PC-3 (cell line): ENCODE measurements at regions not wholly inside any gene's neighbourhood (a gene's known extent, or its start where the extent isn't known, plus 50 kb on each side); places are given as distances from the start of the nearest gene placed in this dataset.

Source experiments
- ATAC-seq: fragments of 200-7000 bp; cut with Tn5 transposase; 2 replicates; pipeline ENCODE4 v1.9.1; 2020; ENCODE audit warnings: mild to moderate bottlenecking, moderate library complexity
- BruUV-seq: library from RNA; stranded (reverse); fragments of 400-500 nt; replicated peaks from 2 replicates; lab custom pipeline; 2021; lab: Mats Ljungman, UMichigan
- CTCF ChIA-PET: fragments of 300-600 bp; sonication (Branson Sonifier 250); formaldehyde crosslinking; loops from one replicate; lab custom pipeline; 2022; ENCODE audit warnings: antibody characterized with exemption; lab: Charles Lee
- POLR2A ChIA-PET: fragments of 300-600 bp; sonication (Branson Sonifier 250); formaldehyde crosslinking; loops from one replicate; lab custom pipeline; 2022; ENCODE audit warnings: antibody characterized with exemption; ENCODE audit not compliant: unreplicated experiment; lab: Charles Lee
- DNase-seq: peaks from one replicate; pipeline ENCODE4 v3.0.0-alpha.2; 2015
- H2AFZ ChIP-seq: fragments of 300-600 bp; sonication (generic); 2 replicates; pipeline ENCODE4 v1.6.0; 2016; ENCODE audit warnings: antibody characterized with exemption, low read length
- H3F3A ChIP-seq: fragments of 300-600 bp; sonication (generic); one replicate; pipeline ENCODE4 v1.6.0; 2017; ENCODE audit warnings: antibody characterized with exemption, low read length, control low read depth, mild to moderate bottlenecking; ENCODE audit not compliant: unreplicated experiment
- H3K27ac ChIP-seq: fragments of 300-600 bp; sonication (generic); 2 replicates; pipeline ENCODE4 v1.5.1; 2016; ENCODE audit warnings: mild to moderate bottlenecking, low read length
- H3K27me3 ChIP-seq: fragments of 300-600 bp; sonication (generic); 2 replicates; pipeline ENCODE4 v1.6.1; 2016; ENCODE audit warnings: low read length, mixed read lengths
- H3K36me3 ChIP-seq: fragments of 300-600 bp; sonication (generic); 2 replicates; pipeline ENCODE4 v1.6.1; 2016; ENCODE audit warnings: low read depth, mixed run types, low read length, mixed read lengths
- H3K4me1 ChIP-seq: fragments of 300-600 bp; sonication (generic); 2 replicates; pipeline ENCODE4 v1.5.1; 2016; ENCODE audit warnings: low read length; ENCODE audit not compliant: insufficient read depth
- H3K4me2 ChIP-seq: fragments of 300-600 bp; sonication (generic); 2 replicates; pipeline ENCODE4 v1.6.0; 2016; ENCODE audit warnings: low read length
- H3K4me3 ChIP-seq: fragments of 300-600 bp; sonication (generic); 2 replicates; pipeline ENCODE4 v1.5.1; 2016; ENCODE audit warnings: mild to moderate bottlenecking, low read length, mixed read lengths
- H3K79me2 ChIP-seq: fragments of 300-600 bp; sonication (generic); 2 replicates; pipeline ENCODE4 v1.6.1; 2017; ENCODE audit warnings: low read length, mixed read lengths
- H3K9ac ChIP-seq: fragments of 300-600 bp; sonication (generic); 2 replicates; pipeline ENCODE4 v1.6.0; 2016; ENCODE audit warnings: mild to moderate bottlenecking, low read length
- H3K9me2 ChIP-seq: fragments of 300-600 bp; sonication (generic); replicated peaks from 2 replicates; pipeline ENCODE4 v1.6.1; 2016; ENCODE audit warnings: mixed run types, low read length, mixed read lengths
- H3K9me3 ChIP-seq: fragments of 300-600 bp; sonication (generic); 2 replicates; pipeline ENCODE4 v1.6.1; 2016; ENCODE audit warnings: low read length, mixed read lengths
- H4K20me1 ChIP-seq: fragments of 300-600 bp; sonication (generic); 2 replicates; pipeline ENCODE4 v1.6.1; 2016; ENCODE audit warnings: low read length, mixed read lengths
- EZH2 ChIP-seq: fragments of 300-600 bp; sonication (generic); IDR thresholded peaks from one replicate; pipeline ENCODE4 v1.6.1; 2017; ENCODE audit warnings: antibody characterized with exemption, mild to moderate bottlenecking, low read length; ENCODE audit not compliant: unreplicated experiment
- EZH2phosphoT487 ChIP-seq: fragments of 300-600 bp; sonication (generic); IDR thresholded peaks from 2 replicates; pipeline ENCODE4 v1.6.1; 2018; ENCODE audit warnings: mild to moderate bottlenecking, antibody characterized with exemption, low read length, borderline replicate concordance
- intact Hi-C: fragments of 100-400 bp; cut with micrococcal nuclease; formaldehyde crosslinking; loops from 2 replicates; pipeline ENCODE4 v1.9.0; 2023
- TF ChIP-seq, protein P1 (sequence below): fragments of 300-600 bp; sonication (generic); conservative IDR thresholded peaks from 2 replicates; pipeline ENCODE4 v1.5.1; 2017; ENCODE audit warnings: antibody characterized with exemption, low read depth, mild to moderate bottlenecking, low read length

DNA sequence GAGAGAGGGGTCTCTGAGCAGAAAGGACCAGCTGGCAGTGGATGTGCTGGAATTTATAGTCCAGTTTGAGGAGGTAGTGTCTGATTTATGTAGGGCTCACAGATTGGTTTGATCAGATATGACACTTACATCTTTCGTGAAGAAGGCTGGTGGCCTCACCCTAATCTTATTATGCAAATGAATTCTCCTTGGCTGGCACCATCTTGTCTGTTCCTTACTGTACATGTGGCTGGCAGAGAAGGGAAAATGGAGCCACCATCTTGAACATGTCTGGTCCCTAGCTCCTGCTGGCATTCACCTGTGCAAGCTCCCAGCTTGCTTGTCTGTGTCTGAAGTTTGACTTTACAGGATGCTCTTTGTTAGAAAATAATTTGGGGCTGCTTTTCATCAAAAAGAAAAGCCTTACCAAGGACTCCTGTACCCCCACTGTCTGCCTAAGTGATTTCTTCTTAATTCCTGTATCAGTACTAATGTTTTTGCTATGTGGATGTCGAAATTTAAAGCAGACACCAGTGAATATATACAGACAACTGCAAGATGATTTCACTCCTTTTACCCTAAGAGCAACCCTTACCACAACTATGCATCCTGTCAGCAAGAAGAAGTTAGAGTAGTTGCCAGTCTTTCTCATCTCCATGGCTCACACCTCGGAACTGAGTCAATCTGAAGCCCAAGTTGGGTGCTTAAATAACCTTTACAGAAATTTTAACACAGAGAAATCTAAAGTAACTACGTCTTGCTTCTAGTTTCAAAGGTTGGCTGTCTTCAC, 322.0 kb upstream of the SEMA3D start:
- ChIA-PET CTCF (no interaction called here), POLR2A (no interaction called here)
- Histone ChIP-seq H3K79me2 (no peaks in the 10 kb centered on the region), H3K4me3 (no peak overlapping the region), H3K9me2 (no peaks in the 10 kb centered on the region), H4K20me1 (no peaks in the 10 kb centered on the region), H3K36me3 (no peaks in the 10 kb centered on the region), H2AFZ (no peak overlapping the region), H3K4me1 (no peaks in the 10 kb centered on the region), H3K9me3 (no peaks in the 10 kb centered on the region), H3K4me2 (no peak overlapping the region), H3F3A (no peaks in the 10 kb centered on the region), H3K9ac (no peak overlapping the region), H3K27me3 (no peaks in the 10 kb centered on the region), H3K27ac (no peak overlapping the region)
- intact Hi-C loops, result no loop called here
- no TSS peak for BruUV-seq
- TF ChIP-seq EZH2, result no peak
- TF ChIP-seq, protein P1, sequence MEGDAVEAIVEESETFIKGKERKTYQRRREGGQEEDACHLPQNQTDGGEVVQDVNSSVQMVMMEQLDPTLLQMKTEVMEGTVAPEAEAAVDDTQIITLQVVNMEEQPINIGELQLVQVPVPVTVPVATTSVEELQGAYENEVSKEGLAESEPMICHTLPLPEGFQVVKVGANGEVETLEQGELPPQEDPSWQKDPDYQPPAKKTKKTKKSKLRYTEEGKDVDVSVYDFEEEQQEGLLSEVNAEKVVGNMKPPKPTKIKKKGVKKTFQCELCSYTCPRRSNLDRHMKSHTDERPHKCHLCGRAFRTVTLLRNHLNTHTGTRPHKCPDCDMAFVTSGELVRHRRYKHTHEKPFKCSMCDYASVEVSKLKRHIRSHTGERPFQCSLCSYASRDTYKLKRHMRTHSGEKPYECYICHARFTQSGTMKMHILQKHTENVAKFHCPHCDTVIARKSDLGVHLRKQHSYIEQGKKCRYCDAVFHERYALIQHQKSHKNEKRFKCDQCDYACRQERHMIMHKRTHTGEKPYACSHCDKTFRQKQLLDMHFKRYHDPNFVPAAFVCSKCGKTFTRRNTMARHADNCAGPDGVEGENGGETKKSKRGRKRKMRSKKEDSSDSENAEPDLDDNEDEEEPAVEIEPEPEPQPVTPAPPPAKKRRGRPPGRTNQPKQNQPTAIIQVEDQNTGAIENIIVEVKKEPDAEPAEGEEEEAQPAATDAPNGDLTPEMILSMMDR, result no peak
- no peak for ATAC-seq
- no peak for DNase-seq

DNA sequence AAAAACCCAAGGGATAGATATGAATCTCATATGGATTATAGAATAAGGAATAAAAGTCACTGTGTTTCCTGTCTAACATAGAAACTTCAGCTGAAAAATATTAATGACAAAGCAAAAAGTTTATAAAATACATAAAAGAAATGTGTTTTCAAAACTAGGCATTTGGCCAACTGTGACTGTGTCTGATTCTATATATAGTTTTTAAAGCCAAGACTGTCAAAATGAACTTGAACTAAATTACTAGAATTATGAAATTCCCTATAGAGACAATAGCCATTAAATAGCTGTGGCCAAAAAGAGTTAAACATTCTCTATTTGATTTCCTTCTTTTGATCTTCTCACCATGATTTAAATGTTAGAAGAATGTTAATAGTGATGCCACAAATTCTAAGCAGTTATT, 311.2 kb upstream of the SEMA3D start:
- Histone ChIP-seq H3K9me2 (no peaks in the 10 kb centered on the region), H3K4me1 (no peaks in the 10 kb centered on the region), H3K27me3 (no peaks in the 10 kb centered on the region), H3F3A (no peaks in the 10 kb centered on the region), H2AFZ (no peak overlapping the region), H3K4me2 (no peak overlapping the region), H3K36me3 (no peaks in the 10 kb centered on the region), H3K9ac (no peak overlapping the region), H3K9me3 (0 out of 2 replicates have a peak, but pooled peaks cover 3% of the 10 kb centered on the region), H4K20me1 (no peaks in the 10 kb centered on the region), H3K79me2 (no peaks in the 10 kb centered on the region), H3K27ac (no peak overlapping the region), H3K4me3 (no peak overlapping the region)
- ATAC-seq (no peak), DNase-seq (no peak)
- TF ChIP-seq EZH2 (no peak), EZH2phosphoT487 (no peak)
- TF ChIP-seq, protein P1, result no peak
- no TSS peak for BruUV-seq
- intact Hi-C loops, result no loop called here
- ChIA-PET POLR2A (no interaction called here), CTCF (no interaction called here)

DNA sequence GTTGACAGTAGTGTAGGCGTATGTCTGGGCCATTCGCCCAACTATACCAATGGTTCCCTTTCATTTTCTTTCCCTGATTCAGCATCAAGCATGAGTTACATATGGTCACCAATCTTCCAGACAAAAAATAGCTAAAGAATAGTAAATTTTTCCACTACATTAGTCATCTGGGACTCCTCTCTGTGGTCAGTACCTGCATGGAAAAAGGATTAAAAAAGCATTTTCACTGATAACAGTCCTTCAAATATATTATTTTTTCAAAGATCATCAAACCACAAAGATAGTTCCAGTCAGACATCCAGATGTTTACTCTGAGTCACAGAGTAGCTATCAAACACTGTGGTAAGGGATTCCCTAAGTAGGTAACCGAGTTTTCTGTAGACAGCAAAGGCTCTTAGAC, 302.6 kb upstream of the SEMA3D start:
- H3K9me2 ChIP-seq, result no peaks in the 10 kb centered on the region
- H3K4me2 ChIP-seq, result 0 out of 2 replicates have a peak overlapping the region, but pooled peaks have one; percentile 1
- H3K4me1 ChIP-seq, result peaks cover 6% of the 10 kb centered on the region
- no peaks in the 10 kb centered on the region for H3K79me2 ChIP-seq
- H2AFZ ChIP-seq, result no peak overlapping the region
- no peak overlapping the region for H3K4me3 ChIP-seq
- CTCF ChIA-PET, result no interaction called here
- H3F3A ChIP-seq, result no peaks in the 10 kb centered on the region
- TF ChIP-seq, protein P1, result no peak
- TF ChIP-seq EZH2 (no peak), EZH2phosphoT487 (no peak)
- intact Hi-C loops, result no loop called here
- ATAC-seq (peak; percentile 99), DNase-seq (peak; percentile 71)
- no peaks in the 10 kb centered on the region for H4K20me1 ChIP-seq
- H3K36me3 ChIP-seq, result no peaks in the 10 kb centered on the region
- no TSS peak for BruUV-seq
- H3K27ac ChIP-seq, result peak overlapping the region; percentile 46
- H3K9me3 ChIP-seq, result peaks cover 5% of the 10 kb centered on the region; the same call in 1 of the 2 replicates
- H3K27me3 ChIP-seq, result no peaks in the 10 kb centered on the region
- POLR2A ChIA-PET, result no interaction called here
- H3K9ac ChIP-seq, result no peak overlapping the region
